ENCODE measurements at regions not wholly inside any gene's neighbourhood (a gene's known extent, or its start where the extent isn't known, plus 50 kb on each side); places are given as distances from the start of the nearest gene placed in this dataset.

DNA sequence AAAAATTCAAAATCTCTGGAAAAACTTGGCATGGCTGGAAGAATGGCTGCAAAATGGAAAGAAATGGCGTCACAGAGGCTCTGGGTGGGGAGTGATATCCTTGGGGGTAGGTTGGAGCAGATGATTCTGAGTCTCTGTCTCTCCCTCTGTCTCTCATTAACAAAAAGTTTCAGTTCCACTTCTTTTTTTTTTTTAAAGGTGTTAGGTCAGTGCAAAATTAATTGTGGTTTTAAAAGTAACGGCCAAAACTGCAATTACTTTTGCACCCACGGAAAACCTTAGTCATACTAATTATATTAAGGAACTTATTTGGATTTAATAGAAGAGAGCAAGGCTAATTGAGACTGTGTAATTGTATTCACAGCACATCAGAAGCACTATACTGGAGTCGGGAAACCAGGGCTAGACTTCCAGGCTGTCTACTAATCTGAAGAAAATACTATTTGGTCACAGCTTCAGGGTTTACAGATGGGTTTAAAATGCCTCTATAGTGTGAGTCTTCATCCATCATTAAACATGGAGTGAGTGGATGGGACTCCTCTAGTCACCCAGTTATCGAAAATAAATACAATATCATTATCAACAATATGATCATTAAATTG, 289.1 kb upstream of the PLD5 start:
- TF ChIP-seq SUZ12 (IDR thresholded peaks at IDR 0.05; ENCODE audit: low read length) (no peak), ASH2L (IDR thresholded peaks at IDR 0.05; ENCODE audit: low read length) (no peak), POLR2A (IDR thresholded peaks at IDR 0.05; ENCODE audit: control extremely low read depth in 1 of 2, low read depth in 2 of 2, low read length in 2 of 2) (no peak)
- TF ChIP-seq, protein P1, sequence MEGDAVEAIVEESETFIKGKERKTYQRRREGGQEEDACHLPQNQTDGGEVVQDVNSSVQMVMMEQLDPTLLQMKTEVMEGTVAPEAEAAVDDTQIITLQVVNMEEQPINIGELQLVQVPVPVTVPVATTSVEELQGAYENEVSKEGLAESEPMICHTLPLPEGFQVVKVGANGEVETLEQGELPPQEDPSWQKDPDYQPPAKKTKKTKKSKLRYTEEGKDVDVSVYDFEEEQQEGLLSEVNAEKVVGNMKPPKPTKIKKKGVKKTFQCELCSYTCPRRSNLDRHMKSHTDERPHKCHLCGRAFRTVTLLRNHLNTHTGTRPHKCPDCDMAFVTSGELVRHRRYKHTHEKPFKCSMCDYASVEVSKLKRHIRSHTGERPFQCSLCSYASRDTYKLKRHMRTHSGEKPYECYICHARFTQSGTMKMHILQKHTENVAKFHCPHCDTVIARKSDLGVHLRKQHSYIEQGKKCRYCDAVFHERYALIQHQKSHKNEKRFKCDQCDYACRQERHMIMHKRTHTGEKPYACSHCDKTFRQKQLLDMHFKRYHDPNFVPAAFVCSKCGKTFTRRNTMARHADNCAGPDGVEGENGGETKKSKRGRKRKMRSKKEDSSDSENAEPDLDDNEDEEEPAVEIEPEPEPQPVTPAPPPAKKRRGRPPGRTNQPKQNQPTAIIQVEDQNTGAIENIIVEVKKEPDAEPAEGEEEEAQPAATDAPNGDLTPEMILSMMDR (IDR thresholded peaks at IDR 0.05; ENCODE audit: control extremely low read depth in 1 of 3, insufficient read depth in 1 of 3, low read depth in 1 of 3, low read length in 3 of 3), result no peak
